Stimulated activated CD4-positive, alpha-beta T cell treated with anti-CD3 and anti-CD28 coated beads, Interleukin-4, amount 100 ng/mL, for 48 hours (primary cell): ENCODE measurements at regions not wholly inside any gene's neighbourhood (a gene's known extent, or its start where the extent isn't known, plus 50 kb on each side); places are given as distances from the start of the nearest gene placed in this dataset.
"Not testable (repeated sequence)": the region's sequence is repeated elsewhere in the genome, so short reads cannot be mapped to it uniquely, and the experiment has no call there.

ENCODE experiments used
- DNase-seq, 2 donors: peaks; one replicate each; pipeline ENCODE4 v3.0.0-alpha.2; 2020; ENCODE audit warnings: low read depth in 2 of 2

GRCh38 chr1:244106837-244107493 is 55.9 kb downstream of the ZBTB18 start:
- DNase-seq = no peak

- DNase-seq = no peak
Measured at GRCh38 chr1:244111027-244111426, 59.9 kb downstream of the ZBTB18 start.

DNA sequence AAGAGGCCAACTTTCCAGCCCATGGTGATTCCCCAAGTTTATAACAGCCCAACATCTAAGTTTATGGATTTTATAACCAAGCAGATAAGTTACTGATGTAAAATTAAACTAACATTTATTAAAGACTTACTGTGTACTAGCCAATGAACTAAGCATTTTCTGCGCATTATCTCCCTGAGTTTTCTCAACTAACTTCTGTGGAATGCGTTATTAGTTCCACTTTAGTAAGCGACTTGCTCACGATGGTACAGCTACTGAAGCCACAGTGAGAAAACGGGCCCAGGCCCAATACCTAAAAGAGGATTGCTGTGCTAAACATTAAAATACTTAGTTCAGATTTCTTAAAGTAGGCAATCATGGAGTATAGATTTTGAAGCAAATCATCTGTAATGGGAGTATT is 61.0 kb downstream of the ZBTB18 start:
- DNase-seq = no peak

DNA sequence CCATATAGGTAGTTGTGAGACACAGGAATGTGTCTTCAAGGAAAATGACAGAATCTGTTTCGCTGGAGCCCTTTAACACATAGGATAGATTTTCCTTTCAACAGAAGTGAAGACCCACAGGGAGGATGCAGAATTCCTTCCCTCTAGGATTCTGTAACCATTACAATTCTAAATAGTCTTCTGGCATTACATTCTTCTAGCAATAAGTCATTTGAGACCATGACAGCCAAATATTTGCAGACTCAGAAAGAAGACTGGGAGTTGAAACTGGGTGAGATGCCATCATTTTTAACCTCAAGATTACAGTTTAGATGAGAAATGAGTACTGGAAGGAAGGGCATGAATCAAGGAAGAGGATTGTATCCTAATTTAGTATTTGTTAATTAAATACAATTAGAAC is 61.6 kb downstream of the ZBTB18 start:
- no peak for DNase-seq

DNA sequence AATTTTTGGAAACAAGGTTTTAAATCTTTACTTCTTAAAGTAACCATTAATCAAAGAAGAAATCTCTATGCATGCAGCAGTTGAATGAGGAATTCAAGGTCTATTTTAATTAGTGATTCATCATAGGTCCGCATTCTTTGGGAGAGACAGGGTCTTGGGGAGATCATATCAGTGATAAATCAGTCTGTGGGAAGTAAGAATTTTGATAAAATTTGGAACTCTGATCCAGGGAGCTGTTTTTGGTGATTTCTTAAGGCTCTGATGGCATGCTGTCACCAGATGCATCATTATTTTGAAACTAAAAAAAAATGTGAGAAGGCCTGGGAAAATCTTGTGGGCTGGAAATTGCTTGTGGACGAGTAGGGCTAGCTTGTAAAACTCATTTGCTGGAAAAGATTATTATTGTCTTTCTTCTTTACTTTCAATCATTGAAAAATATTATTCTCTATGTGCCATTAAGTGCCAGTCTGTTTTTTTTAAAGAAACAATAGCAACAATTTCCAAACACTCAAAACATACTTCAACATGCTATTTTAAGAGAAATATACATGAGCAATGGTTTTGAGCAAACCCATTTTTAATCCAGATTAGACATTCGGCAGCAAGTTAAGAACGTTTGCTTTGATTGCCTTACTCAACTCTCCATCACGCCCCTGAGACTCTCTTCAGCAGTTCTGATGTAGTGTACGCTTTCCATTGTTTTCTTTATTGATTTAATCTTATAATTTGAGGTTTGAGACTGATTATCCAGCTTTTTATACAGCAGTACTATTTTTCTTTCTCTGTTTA is 62.6 kb downstream of the ZBTB18 start:
- no peak for DNase-seq

DNA sequence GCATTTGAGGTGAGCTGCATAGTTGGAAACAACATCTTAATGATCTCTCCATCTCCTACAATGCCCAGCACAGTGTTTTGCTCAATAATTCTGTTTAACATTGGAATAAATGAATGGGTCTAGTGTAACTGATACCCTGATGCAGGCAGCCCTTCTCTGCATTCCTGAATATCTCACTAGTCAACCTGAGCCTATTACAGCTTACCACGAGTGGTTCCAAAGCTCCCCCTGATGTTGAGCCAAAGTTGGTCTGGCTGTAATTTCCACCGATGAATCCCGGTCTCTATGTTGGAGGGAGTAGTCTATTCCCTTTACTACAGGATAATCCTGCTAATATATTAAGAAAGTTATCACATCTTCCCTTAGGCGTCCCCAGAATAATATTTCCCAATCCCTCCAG is 63.8 kb downstream of the ZBTB18 start:
- no peak for DNase-seq

DNA sequence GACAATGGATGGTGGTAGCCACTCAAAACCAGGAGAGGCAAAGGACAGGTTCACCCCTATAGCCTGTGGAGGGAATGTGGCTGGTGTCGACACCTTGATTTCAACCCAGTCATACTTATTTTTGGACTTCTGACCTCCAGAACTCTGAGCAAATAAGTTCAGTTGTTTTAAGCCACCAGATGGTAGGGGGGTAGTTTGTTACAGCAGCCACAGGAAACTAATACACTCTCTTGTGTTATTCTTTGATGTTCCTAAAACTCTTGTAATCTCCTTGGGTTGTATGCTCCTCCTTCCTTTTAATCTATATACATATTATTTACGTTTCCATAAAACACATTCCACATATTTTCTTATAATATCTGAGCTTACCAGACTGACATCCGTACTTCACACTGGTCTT is 65.9 kb downstream of the ZBTB18 start:
- DNase-seq = no peak

DNA sequence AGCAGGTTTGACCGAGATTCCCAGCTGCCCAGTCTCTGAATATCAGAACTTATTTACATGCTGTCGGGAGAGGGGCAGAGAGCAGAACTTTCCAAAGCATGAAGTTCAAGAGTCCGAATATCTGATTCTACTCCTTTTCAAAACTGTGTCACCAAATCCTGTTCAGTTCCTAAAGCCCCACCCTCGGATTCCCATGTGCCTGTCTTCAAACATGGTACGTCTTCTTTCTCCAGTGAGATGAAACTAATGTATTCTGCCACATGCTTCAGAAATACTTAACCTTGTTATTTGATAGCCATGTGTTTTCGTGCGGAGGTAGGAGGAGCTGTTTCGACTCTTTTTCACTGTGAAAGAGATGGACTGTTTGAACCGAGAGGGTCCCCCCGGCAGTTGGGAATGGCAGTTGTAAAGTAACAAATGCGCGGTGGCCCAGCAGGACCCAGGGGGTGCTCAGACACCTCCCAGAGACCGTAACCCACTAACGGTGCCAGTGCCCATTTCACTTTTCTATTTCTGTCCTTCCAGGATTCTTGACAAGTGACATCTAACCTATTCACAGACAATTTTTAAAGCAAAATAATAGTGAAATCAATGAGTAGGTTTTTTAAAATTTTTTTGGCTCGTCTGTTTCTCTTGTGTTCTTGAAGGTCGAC is 67.2 kb downstream of the ZBTB18 start:
- DNase-seq = no peak

DNA sequence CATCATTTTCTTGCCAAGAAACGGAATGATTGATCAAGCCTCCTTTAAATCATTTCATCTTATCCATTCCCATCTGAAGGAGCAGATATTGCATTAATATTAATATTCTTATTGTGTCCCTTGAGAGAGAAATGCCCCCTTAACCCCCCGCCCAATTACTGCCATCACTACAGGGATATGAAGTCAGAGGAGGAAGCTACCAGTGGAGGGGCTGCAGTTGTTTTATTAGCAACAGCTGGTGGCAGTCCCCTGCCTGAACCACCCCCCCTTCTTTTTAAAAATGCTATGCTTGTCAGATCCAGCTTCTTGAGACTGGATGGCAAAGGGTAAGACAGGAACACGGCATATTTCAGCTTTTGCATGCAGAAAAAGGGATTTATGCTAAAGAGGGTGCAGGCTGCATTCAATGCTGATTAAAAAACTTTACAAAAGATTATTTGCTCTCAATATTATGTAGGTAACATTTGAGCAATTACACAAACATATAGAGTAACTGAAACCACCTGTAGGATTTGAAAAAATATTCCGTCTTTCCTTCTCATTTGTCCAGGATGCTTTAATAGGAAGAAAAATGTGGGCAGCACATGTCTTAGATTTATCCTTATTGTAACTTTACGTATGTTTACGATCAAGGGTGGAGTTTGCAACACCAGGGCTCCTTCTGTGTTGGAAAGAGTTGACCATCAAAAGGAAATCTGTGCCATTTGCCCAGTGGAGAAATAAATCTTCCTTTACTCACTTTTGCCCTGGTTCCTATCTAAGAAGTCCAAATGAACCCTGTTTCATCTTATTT is 77.7 kb downstream of the ZBTB18 start:
- DNase-seq = no peak

DNA sequence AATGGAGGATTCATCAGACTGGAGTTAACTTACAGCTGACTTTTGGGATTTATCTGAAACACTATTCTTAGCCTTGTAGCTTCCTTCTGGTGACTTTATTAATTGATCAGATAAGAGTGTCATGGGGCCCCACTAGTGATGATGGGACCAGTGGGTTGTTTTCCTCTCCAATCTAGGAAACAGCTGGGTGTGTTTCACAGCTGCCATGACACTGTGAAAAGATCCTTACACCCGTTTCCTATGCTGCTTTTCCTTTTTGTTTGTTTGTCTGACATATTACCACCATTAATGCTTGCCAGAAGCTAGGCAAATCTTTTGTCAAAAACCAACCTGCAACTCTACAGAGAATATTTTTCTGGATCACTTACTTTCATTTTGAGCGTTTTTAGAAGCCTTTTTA is 86.2 kb downstream of the ZBTB18 start:
- no peak for DNase-seq

DNA sequence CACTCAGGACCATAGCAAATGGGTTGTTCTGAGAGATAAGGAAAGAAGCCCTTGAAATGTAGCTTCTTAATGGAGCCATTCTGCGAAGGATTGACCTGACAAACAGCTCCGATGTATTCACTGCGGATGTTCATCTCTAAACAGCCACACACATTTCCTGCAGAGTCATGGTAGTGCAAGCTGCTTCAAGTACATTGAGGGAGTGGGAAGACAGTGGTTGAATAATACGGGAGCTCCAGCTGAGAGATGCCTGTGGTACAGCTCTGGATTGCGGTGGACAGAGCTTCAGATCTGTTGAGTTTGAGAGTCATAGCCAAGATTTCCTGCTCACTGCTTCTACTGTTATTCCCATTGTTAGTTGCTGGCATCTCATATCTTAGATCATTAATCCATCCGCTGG is 86.6 kb downstream of the ZBTB18 start:
- DNase-seq = no peak

DNA sequence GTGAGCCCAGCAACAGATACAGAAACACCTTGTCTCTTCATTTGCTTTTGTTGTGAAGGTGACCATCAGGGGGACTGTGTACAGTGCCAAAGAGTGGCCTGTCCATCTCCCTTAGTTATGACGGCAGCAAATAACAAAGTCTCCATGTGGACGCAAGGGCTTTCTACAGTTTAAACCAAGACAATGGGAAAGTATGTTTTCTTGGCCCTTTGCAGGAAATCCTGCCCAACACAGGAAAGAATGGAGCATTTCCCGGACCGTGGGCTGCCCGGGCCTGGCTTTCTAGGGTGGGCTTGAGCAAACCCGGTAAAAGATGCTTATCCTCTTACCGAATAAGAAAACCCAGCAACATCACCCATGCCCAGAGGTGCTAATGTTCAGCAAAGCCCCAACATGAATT is 87.3 kb downstream of the ZBTB18 start:
- no peak for DNase-seq

- DNase-seq = no peak
Measured at GRCh38 chr1:244139655-244140054, 88.6 kb downstream of the ZBTB18 start.

DNA sequence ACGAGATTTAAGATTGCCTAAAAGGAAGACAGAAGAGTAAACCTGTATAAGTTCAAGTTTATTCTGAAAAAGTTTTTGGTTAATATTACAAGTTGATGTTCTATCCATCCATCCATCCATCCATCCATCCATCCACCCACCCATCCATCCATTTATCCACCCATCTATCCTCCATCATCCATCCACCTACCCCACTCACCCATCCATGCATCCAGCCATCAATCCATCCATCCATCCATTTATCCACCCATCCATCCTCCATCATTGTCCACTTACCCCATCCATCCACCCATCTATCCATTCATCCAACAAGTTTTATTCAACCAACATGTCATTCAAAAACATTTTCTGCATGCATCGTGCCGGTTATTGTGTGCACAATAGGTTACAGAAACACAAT is 89.3 kb downstream of the ZBTB18 start:
- no peak for DNase-seq

DNA sequence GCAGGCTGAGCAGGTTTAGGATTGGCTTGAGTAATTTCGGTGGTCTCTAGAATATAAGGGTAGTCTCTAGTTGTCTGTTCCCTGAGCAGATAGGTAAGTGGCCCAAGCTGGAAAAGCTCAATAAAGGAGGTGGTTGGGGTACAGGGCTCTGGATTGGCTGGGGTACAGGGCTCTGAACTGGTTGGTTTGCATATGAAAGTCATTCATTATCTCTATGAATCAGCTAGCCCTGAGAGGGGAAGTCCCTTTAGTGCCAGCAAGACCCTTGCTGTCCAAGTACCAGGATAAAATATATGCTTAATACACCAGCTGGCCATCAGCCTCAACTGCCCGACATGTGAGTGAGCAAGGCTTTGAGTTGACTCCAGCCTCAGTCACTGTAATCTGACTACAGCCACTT is 93.0 kb downstream of the ZBTB18 start:
- DNase-seq = no peak

- no peak for DNase-seq
Measured at GRCh38 chr1:244150071-244150470, 99.0 kb downstream of the ZBTB18 start.

DNA sequence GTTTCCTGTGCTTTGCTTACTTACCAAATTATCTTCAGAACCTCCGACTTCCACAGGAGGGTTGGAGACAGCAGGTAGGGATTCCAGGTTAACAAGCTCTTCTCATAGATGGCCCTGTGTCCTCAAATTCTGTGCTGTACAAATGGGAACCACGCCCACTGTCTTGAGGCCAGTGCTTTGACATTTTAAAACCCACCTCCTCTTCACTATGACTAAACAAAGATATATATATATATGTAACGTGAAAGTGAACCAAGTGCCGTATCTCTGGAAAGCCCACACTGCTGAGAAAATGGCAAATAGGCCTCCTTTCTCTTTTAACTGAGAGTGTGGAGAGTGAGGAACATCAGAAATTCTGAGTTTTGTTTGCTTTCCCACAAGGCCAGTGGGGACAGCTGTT is 99.6 kb downstream of the ZBTB18 start:
- DNase-seq = no peak

DNA sequence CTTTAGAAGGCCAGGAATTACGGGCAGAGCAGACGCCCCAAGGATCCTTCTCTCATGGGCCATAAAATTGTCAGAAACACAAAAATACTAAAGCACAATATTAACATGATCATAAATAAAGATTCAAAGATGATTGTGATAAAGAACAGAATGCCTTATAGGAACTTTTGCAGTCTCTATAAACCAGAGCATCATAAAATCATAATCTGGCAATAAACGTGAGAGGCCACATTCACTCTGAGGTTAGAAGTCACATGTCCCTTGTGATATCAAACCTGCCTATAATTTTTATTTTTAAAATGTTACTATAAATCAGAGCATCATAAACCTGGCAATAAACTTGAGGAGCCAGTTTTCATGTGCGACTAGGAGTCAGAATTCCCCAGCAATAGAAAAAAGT is 100.5 kb downstream of the ZBTB18 start:
- no peak for DNase-seq

DNA sequence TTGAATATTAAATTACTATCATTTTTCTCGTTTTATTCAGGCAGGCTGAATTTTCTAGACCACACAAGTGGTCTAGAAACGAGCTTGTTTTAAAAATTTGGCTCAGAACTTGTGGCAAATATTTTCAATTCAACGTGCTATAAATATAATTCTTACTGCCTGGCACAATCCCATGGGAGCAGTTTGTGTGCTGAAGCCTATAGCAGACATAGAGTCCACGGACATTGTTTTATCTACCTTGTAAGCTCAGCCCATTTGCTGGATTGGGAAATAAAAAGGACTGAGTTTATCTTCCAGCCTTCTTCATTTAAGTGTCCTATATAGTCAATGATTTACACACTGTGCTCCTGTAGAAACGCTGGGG is 103.4 kb downstream of the ZBTB18 start:
- DNase-seq = no peak

DNA sequence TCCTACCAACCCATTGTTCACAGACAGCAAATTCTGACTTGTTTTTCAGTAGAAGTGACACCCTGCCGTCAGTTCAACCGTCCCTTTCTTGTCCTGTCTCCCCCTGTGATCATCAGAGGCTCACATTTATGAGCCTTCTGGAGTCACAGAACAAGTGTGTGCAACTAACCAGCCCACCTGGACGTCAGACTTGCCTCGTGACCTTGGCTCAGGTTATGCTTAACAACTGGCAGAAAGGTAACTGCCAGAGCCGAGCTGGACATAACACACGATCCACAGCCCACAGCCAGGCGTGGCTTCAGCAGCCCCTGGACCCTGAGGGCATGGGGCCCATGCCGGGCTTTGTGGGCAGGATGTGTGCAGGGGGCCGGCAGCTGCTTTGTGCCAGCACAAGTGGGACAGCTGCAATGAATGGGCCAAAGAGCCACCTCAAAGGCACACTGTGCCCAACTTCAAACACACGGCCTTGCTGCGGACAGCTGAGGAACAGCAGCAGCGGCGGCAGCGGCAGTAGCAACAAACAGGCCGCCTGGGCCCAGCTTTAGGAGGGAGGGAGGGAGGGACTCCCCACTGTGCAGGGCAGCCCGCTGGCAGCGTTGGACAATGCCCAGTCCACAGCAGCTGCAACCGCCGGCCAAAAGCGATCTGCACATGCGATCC is 103.9 kb downstream of the ZBTB18 start:
- DNase-seq = no peak

- DNase-seq = no peak
Measured at GRCh38 chr1:244155661-244156060, 104.6 kb downstream of the ZBTB18 start.

DNA sequence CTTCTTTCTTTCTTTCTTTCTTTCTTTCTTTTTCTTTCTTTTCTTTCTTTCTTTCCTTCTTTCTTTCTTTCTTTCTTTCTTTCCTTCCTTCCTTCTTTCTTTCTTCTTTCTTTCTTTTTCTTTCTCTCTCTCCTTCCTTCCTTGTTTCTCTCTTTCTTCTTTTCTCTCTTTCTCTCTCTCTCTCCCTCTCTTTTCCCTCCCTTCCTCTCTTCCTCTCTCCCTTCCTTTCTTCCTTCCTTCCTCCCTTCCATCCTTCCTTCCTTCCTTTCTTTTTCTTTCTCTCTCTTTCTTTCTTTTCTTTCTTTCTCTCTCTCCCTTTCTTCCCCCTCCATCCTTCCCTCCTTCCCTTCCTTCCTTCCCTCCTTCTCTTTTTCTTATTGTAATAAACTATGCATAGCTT is 105.5 kb downstream of the ZBTB18 start:
- not testable (repeated sequence) for DNase-seq
